NCI-H526 (cell line): ENCODE measurements at regions not wholly inside any gene's neighbourhood (a gene's known extent, or its start where the extent isn't known, plus 50 kb on each side); places are given as distances from the start of the nearest gene placed in this dataset.

Source experiments
- DNase-seq, 2 experiments: peaks; one replicate each; lab custom pipeline; 2025; lab: John Stamatoyannopoulos, UW

- no peak for DNase-seq
Observed at GRCh38 chr4:13930155-13930554, 302.6 kb upstream of the BOD1L1 start.

- no peak for DNase-seq
Observed at GRCh38 chr4:13933191-13933590, 305.7 kb upstream of the BOD1L1 start.

GRCh38 chr4:13938299-13938698, 310.8 kb upstream of the BOD1L1 start:
- DNase-seq = no peak

GRCh38 chr4:13940921-13941320, 313.4 kb upstream of the BOD1L1 start:
- DNase-seq = no peak

GRCh38 chr4:13942977-13943376, 315.5 kb upstream of the BOD1L1 start:
- DNase-seq = no peak

GRCh38 chr4:13944095-13944511, 316.6 kb upstream of the BOD1L1 start:
- no peak for DNase-seq

GRCh38 chr4:13947921-13948320, 320.4 kb upstream of the BOD1L1 start:
- no peak for DNase-seq

- DNase-seq = no peak
Observed at GRCh38 chr4:13950491-13950890, 323.0 kb upstream of the BOD1L1 start.

GRCh38 chr4:13953083-13953482, 325.6 kb upstream of the BOD1L1 start:
- no peak for DNase-seq

- DNase-seq = no peak
Observed at GRCh38 chr4:13955551-13955950, 328.0 kb upstream of the BOD1L1 start.

GRCh38 chr4:13956947-13957346, 329.4 kb upstream of the BOD1L1 start:
- no peak for DNase-seq

- no peak for DNase-seq
Observed at GRCh38 chr4:13957871-13958270, 330.3 kb upstream of the BOD1L1 start.

- no peak for DNase-seq
Observed at GRCh38 chr4:13963601-13964000, 336.1 kb upstream of the BOD1L1 start.

- no peak for DNase-seq
Observed at GRCh38 chr4:13966231-13967195, 339.0 kb upstream of the BOD1L1 start.

GRCh38 chr4:13968723-13969122, 341.2 kb upstream of the BOD1L1 start:
- no peak for DNase-seq

- DNase-seq = no peak
Observed at GRCh38 chr4:13970349-13970748, 342.8 kb upstream of the BOD1L1 start.

- no peak for DNase-seq
Observed at GRCh38 chr4:13977746-13978145, 350.2 kb upstream of the BOD1L1 start.

GRCh38 chr4:13980317-13981310, 353.1 kb upstream of the BOD1L1 start:
- no peak for DNase-seq

- DNase-seq = no peak
Observed at GRCh38 chr4:13981499-13981898, 354.0 kb upstream of the BOD1L1 start.

- DNase-seq = no peak
Observed at GRCh38 chr4:13982010-13982409, 354.5 kb upstream of the BOD1L1 start.

GRCh38 chr4:13983189-13983790, 355.8 kb upstream of the BOD1L1 start:
- DNase-seq = no peak
